Right kidney (tissue), 1 donor: ENCODE measurements at regions not wholly inside any gene's neighbourhood (a gene's known extent, or its start where the extent isn't known, plus 50 kb on each side); places are given as distances from the start of the nearest gene placed in this dataset.

ENCODE experiments used
- DNase-seq: peaks from one replicate; pipeline ENCODE4 v3.0.0-alpha.2; 2016

GRCh38 chr3:88574146-88574545 is 424.4 kb downstream of the C3orf38 start:
- no peak for DNase-seq

DNA sequence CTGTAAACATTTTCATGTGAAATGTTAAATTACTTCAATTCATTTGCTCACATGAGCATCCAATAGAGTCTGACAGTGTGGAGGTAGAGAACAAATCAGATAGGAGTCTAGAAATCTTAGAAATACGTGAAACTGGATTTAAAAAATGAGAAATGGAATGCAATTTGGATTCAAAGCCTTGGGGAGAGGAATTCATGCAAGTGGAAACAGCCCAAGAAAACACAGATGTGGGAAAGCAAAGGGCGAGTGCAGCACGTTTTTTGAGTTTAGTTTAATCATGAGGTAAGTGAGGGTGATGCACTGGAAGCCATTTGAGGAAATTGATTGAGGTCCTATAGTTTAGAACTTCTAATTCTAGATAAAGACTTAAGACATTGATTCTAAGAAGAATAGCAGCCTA is 434.7 kb downstream of the C3orf38 start:
- DNase-seq = no peak

DNA sequence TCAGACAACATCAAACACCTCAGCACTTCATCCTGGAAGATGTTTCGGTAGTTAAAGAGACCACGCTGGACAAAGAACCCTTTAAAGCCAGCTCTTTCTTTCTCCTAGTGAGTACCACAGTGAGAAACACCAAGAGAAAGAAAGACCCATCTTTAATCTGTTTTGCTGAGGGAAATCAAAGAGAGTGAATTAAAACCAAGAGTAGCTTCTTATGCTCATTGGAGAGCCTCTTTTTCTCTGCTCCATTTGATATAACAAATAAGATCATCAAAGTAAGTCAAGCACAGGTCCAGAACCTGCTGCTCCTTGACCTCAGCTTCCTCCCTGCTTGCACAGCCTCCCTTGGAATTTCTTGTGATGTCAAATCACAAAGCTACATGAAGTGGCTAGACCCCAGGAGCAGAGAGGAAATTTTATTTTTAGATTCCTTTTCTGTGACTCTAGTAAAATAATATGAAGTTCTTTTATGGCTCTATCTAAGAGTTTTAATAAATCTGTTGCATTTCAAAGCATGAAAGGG is 436.4 kb downstream of the C3orf38 start:
- DNase-seq = no peak

GRCh38 chr3:88589138-88589537 is 439.4 kb downstream of the C3orf38 start:
- no peak for DNase-seq

DNA sequence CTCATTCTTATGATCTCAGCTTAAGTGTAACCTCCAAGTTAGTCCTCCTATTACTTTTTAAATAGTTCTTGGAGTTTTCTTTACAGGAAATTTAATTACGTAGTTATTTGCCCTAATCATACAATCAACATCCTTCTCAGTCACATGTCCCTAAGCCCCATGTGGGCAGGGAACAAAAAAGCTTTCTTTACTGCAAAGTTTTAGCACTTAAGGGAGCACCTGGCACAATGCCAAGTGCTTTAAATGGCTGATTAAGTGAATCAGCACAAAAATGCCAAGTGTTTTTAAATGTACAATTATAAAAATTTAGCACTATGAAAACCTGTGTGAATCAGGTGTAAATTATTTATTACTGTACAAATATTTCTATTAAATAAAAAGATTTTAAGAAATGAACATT is 445.3 kb downstream of the C3orf38 start:
- no peak for DNase-seq

DNA sequence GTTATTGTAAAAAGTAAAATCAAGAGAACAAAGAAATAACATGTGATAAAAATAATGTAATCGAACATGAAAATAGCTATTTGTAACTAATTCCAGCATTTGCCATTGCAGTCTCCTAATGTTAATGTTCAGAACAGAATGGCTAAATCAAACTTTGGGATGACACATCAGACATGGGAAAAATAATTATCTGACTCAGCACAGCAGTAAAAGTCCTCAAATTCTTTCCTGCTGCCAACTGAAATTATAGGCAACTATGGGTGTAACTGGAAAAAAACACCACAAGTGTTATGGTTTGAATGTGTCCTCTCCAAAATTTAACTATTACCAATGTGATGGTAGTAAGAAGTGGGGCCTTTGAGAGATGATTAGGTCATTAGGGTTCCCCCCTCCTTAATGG is 446.7 kb downstream of the C3orf38 start:
- no peak for DNase-seq

- DNase-seq = no peak
Observed at GRCh38 chr3:88610820-88611219, 461.1 kb downstream of the C3orf38 start.

- no peak for DNase-seq
Observed at GRCh38 chr3:88611826-88612326, 462.1 kb downstream of the C3orf38 start.

DNA sequence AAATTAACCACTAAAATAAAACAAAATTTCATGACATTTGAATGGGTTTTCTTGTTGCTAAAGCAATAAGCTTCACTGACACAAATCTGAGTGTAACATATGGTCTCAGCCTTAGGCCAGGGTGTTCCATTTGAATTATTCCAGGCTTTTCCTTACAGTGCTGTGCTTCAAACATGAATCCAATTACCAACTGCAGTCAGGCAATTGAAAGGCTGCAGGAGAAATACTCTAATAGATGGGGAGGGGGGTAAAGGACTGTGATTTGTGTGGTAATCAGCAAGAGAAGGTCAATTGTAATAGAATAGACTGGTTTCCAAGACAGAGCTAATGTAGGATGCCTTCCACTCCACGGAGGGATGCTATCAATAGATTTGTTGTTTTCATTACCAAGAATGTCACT is 466.7 kb downstream of the C3orf38 start:
- DNase-seq = no peak

DNA sequence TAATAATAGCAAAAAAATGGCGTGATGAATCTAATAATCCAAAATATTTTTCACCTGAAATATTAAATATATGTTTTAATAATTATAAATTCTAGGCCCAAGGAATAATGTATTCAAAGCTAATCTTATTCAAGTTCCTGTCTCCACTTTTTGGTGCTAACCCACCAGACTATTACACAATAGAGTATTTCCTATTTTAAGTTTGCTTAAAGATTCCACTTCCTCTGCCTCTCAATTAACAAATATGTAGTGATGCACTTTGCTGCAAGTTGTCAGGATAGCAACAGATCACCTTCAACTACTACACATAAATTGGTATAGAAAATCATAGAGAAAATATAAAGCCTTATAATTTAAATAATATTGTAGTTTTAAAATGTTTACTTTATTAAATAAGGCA is 467.5 kb downstream of the C3orf38 start:
- DNase-seq = no peak

DNA sequence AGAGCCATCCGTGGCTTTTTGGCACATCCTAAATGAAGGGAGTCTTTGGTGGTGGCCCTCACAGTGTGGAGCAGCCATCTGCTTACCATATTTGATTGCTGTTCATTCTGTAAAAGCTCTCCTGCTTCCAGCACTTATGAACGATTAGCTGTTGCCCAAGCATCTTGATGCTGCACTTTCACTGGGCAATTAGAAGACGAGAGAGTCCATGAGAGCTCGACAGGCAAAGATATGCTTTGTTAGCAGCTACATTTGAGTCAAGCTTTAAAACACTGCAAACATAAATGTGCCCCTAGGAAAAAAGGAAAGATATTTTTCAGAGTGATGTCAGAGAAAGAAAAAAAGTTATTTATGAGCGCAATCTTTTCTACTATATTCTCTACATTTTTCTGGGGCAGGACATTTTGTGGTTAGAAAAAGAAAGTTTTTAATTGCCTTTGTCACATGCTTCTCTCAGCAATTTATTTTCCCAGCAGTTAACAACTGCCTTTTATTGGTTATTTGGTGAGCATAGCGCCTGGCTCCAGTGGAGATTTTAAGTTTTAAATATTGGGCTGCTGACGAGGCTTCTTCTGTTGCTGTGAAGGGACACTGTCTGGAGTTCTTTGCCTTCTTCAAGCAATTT is 468.4 kb downstream of the C3orf38 start:
- DNase-seq = no peak

DNA sequence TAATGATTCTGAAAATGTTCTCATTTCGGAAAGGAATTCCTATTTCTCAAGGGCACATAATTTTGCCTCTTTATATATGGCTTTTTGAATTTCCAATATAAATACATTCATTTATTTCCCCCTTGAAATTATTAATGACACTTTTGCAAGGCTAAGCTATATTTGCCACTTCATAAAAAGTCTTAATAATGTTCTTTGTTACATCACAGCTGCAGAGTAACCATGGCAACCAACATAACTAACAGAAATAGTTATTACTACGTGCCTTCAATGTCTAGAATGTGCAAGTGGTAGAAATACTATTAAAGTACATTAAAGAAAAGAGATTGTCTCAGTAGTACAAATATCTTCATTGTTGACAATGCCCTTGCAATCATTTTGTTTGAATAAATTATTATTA is 471.8 kb downstream of the C3orf38 start:
- DNase-seq = no peak

DNA sequence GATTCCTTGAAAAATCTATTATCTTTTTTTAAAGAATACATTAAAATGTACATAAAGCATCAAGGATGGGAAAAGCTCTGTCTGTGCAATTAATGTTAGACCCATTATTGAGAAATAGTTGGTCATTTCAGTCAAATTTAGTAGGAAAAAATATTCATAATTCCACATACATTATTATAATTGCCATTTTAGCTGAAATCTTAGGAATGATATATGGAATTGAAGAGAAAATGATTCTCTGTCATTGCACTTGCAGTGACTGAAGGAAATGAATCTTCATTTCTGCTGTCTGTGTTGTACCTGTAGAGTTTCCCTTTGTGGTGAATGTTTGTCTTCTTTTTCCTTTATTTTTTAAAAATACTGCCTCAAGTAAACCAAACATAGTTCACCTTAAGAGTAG is 473.9 kb downstream of the C3orf38 start:
- DNase-seq = no peak

DNA sequence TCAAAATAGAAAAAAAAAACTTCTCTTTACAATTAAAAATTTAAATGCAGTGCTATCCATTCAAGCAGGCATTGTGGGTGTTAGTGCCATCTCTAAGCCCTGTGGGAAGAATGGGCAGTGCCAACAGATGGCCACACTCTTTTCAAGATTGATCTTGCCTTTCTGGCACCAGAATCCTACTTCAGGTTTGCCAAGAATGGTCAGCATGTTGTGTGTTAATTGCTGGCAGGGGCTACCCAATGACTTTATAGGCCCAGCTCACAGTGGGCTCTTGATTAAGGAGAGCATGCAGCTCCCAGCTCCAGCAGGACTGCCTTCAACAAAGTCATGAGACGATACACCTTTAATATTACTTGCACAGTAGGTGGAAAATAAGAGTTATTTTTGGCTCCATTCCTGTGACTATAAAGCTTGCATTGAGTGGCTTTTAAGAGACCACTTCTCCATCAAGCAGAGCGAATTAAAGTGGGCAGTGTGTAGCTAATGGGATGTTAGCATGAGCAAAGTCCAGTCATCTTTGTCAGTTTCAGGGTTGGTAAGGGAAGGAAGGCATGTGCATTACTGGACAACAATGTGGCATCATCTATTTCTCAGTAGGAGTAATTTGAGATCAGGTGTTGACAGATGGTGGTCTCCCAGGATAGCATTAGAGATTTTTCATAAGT is 476.8 kb downstream of the C3orf38 start:
- no peak for DNase-seq

- no peak for DNase-seq
Observed at GRCh38 chr3:88628901-88629300, 478.5 kb upstream of the EPHA3 start.

GRCh38 chr3:88632226-88632625 is 475.2 kb upstream of the EPHA3 start:
- DNase-seq = no peak

GRCh38 chr3:88640581-88640980 is 466.8 kb upstream of the EPHA3 start:
- DNase-seq = no peak

GRCh38 chr3:88641033-88641604 is 466.3 kb upstream of the EPHA3 start:
- no peak for DNase-seq

DNA sequence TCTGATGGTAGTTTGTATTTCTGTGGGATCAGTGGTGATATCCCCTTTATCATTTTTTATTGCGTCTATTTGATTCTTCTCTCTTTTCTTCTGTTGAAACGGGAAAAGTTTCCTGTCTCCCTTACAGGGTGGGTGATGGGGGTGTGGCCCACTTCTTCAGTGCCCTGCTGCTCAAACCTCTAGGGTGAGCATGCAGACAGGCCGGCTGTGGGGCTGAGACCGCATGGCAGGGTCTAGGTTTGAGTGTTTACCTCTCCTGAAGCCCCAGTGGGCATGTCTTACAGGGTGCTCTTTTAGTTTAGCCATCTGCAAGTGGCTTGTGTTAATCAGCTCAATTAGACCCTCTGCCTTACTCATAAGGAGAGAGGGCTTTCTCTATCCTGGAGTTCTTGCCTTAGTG is 450.0 kb upstream of the EPHA3 start:
- no peak for DNase-seq

- no peak for DNase-seq
Observed at GRCh38 chr3:88661433-88661824, 446.0 kb upstream of the EPHA3 start.

DNA sequence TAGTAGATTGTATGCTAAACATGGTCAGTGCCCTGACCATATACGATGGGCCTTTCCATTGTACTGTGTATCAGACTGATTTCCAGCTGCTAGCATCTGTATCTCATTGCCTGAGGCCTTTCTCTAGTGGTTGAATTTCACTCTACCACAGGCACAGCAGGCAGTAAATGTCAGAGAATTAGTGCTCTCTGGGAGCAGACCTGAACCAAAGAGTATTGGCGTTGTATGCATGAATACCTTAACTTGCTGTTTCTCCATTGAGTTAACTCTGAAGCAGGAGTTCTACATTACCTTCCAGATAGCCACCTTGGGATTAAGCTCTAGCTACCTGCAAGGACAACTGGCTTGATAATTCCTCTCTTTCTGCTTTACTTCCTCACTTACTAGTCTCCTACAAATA is 439.2 kb upstream of the EPHA3 start:
- no peak for DNase-seq

DNA sequence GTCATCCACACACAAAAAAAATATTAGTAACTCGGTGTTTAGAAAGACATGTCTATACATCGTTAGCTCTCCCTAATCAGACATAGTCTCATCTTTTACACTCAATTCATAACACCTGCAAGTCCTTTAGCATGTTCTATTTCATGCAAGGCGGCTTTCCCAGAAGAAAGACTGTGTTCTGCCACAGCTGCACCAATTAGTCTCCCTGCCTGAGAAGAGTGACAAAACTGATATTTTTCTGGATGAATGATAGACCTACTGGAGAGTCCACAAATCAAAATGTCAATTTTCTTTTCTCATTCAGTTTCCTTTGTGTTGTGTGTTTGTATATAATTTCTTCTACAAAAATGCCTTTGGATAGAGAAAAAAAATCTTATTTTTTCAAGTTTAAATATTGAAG is 435.8 kb upstream of the EPHA3 start:
- DNase-seq = no peak

- DNase-seq = no peak
Observed at GRCh38 chr3:88677298-88677697, 430.1 kb upstream of the EPHA3 start.

- no peak for DNase-seq
Observed at GRCh38 chr3:88678747-88679146, 428.7 kb upstream of the EPHA3 start.
